Epidermal melanocyte (primary cell): ENCODE measurements at regions not wholly inside any gene's neighbourhood (a gene's known extent, or its start where the extent isn't known, plus 50 kb on each side); places are given as distances from the start of the nearest gene placed in this dataset.
"Not testable (repeated sequence)": the region's sequence is repeated elsewhere in the genome, so short reads cannot be mapped to it uniquely, and the experiment has no call there.

Source experiments
- DNase-seq: peaks from one replicate; pipeline ENCODE4 v3.0.0; 2011; ENCODE audit warnings: low spot score; ENCODE audit not compliant: insufficient read length

DNA sequence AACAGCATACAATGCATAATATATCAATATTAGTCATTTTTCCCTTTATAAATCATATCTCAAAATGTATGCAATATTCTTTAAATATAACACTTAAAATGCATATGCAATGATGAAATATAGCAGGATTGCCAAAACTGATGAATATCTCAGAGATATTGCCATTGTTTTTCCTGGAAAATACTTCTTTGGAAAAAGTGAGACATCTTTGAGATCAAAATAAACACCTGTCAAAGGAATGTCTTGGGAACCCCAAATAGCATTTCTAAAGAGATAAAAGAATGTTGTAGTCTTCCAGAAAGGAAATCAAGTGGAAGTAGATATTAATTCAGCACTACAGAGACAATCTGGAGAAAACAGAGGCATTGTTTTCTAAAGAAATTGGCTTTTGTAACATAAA is 457.8 kb upstream of the UBE2E2 start:
- DNase-seq = no peak

DNA sequence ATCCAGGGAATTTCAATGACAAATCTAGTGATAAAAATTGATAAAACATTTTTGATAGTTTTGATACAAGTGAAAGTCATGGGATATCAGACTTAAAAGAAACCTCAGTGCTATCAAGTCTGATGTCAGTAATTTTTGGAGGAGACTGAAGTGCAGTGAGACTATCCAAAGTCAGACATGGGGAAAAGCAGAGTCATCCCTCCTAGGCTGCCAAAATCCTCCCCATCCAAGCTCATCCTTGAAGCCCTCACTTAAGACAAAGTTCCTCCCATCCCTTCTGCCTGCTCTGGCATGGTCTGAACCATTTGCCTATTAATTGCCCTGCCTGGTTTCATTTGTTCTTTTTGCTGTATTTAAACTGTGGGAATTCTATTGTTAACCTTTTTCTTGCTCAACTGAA is 456.9 kb upstream of the UBE2E2 start:
- DNase-seq = no peak

DNA sequence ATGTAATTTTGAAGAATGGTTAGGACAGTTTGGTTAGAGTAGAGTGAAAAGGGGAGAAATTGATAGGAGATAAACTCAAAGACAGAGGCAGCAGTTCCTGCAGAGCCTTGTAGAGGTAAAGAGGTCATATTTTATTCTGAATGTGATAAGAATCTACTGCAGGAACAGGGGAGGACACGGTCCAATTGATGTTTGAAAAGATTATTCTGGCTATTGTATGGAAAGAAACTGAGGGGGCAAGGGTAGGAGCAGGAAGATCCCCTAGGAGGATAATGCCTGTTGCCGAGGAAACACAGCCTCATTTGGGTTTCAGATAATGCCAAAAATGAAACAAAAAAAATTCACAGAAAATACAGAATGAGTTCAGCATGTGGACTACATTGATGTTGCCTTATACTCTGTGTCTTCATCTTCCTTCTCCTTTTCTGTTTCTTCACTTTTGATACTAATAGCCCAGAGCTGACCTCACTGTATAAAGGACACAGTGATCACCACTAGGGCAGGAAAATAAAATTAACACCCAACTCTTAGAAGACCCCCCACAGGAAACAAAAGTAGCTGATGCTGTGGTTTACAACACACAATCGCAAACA is 454.6 kb upstream of the UBE2E2 start:
- DNase-seq = no peak

DNA sequence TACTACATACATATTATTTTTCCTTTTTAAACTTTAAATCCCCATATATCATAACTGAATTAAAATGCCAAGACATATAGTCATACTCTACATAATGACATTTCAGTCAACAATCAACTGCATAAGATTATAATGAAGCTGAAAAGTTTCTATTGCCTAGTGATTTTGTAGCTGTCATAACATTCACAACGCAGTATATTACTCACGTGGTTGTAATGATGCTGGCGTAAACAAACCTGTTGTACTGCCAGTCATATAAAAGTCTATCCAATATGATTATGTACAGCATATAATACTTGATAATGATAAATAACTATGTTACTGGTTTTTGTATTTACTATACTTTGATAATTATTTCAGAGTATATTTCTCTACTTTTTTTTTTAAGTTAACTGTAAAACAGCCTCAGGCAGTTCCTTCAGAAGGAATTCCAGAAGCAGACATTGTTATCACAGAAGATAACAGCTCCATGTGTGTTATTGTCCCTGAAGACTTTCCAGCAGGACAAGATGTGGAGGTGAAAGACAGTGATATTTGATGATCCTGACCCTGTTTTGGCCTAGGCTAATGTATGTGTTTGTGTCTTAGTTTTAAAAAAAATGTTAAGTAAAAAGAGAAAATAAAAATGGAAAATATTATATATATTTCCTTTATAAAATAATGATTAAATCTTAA is 443.4 kb upstream of the UBE2E2 start:
- DNase-seq = no peak

DNA sequence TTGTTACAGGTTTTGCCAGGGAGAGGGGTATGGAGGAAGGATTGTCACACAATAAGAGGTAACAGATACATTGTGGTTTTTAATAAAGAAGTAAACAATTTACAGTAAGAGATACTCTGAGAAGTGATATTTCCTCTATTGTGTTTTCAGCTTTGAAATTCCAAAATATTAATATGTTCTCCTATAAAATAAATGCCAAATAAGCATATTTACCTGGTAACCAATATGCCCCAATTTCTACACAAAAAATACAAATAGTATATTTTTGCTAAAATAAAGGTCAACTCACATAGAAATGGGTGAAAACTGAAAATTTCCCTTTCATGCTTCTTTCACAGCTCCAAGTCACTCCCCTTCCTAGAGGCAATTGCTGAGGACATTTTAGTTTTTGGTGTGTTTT is 437.4 kb upstream of the UBE2E2 start:
- DNase-seq = no peak

DNA sequence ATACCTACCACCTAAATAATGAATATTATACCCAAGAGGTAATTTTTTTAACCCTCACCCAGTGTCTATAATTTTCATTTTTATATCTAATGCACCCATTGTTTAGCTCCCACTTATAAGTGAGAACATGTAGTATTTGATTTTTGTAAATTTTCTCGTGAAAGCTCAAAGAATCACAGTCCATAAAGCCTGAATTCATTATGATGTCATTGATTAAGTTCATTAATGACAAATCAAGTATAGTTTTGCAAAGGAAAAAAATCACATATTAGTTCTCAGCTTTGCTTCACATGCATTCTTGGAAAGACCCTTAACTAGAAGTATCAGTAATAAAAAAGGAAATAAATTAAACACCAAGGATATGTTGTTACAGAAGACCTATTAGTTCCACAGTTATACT is 425.3 kb upstream of the UBE2E2 start:
- no peak for DNase-seq

DNA sequence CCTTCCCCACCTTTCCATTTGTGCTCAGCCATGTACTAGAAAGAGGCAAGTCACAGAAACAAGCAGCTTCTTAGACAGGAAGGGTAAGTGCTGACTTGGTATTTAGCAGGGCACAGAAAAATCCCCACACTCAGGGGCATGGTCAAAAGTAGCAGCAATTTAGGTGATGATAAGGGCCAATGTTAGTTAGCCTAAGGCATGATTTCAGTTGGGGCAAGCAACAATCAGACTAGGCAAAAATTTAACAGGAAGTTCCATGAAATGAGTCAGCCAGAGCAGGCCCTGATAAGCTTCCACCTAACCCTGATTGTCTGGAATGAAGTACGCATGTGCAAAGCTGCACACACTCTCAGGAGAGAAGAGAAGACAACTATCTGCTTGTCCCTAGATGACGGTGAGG is 423.4 kb upstream of the UBE2E2 start:
- DNase-seq = no peak

DNA sequence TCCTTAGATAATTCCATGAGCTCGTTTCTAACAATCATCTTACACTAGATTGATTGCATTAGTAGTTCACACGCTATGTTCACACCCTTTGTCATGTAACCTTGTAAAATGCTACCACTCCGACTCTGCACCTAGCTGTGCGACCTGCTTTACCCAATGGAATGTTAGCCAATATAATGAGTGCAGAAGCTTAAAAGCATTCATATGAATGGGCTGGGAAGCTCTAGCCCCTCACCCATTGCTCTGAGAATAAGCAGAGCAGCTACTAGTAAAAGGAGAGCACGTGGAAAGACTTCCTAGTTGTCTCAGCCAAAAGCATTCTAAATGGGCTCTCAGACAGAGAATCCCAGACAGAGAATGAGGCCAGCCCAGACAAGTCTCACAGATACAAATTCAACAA is 410.6 kb upstream of the UBE2E2 start:
- no peak for DNase-seq

DNA sequence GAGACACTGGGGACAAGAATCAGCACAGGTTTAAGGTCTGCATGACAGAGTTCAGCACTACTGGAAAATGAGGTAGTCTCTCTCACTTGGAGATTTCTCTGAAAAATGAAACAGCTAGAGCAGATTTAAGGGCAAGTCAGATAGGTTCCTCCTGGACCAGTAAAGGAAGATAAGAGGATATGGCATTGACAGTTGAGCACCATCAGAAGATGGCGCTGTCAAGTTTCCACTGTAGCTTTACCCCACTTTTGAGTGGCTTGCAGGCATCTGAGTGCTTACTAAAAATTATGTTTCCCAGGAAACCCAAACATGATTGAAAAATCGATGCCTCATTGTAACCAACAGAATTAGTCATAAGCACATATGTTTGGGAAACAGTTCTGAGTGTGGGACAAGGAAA is 407.2 kb upstream of the UBE2E2 start:
- DNase-seq = no peak

DNA sequence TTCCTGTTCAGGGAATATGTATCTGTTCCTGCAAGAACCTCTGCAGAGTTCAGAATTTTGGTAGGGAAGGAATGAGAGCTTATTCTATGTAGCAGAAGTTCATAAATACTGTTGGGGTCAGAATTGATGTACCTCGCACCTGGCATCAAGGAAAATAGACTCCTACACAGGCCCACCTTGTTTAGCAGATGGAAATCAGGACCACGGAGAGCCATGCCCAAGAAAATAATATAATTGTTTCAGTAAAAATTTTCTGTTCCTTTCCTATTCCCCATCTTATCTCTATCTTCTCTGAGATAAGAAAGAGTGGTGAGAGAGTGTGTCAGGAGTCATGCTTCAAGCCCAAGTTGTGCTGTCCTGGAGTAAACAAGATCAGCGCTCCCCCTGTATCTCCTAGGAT is 404.7 kb upstream of the UBE2E2 start:
- DNase-seq = no peak

DNA sequence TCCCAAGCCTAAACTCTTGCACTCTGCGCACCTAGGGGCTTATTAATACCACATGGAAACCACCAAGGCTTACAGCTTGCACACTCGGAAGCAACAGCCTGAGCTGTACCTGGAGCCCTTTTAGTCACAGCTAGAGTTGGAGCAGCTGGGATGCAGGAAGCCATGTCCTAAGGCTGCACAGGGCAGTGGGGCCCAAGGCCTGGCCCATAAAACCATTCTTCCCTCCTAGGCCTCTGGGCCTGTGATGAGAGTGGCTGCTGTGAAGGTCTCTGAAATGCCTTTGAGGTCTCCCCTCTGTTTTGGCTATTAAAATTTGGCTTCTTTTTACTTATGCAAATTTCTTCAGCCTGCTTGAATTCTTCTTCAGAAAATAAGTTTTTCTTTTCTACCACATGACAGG is 383.9 kb upstream of the UBE2E2 start:
- no peak for DNase-seq

DNA sequence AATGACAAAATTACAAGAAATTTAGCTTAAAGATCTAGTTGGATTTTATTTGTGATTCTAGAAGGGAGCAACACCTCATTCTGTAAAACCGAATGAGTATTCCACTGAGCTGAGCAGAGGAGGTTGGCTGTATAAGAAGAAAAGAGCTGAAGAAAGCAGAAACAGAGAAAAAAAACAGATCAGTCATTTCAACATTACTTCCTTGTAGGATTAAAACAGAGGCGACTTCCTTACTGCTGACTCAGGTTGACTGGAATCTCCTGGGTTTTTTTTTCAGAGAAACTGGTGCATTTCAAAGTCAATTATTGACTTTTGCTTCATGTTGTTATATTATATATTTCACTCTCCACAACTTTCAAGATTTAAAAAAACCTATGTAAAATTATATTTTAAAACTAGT is 368.1 kb upstream of the UBE2E2 start:
- no peak for DNase-seq

DNA sequence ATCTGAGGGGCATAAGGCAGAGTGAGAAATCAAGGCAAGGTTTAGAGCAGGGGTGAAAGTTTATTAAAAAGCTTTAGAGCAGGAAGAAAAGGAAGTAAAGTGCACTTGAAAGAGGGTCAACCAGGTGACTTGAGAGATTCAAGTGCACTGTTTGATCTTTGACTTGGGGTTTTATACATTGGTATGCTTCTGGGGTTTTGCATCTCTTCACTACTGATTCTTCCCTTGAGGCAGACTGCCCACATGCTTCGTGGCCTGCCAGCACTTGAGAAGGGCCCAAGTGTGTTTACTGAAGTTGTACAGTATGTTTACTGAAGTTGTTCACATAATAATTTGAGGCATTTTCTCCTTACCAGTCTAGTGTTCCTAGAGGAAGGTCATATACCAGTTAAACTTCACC is 367.0 kb upstream of the UBE2E2 start:
- DNase-seq = no peak

DNA sequence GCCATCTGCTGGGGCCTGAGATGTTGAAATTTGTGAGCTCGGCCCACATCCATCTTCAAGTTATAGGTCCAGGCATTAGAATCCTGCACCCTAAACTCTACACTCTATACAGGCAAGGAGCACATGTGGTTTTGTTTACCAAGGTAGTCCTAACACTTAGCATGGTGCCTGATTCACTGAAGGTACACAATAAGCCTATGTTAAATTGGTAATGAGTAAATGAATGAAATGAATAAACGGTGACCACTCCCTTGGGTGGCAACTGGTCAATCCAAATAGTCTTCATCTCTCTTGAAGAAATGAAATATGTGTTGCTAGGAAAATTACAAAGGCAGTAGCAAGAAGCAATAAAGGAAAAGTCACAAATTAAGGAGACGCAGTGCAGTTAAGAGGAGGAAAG is 359.3 kb upstream of the UBE2E2 start:
- no peak for DNase-seq

DNA sequence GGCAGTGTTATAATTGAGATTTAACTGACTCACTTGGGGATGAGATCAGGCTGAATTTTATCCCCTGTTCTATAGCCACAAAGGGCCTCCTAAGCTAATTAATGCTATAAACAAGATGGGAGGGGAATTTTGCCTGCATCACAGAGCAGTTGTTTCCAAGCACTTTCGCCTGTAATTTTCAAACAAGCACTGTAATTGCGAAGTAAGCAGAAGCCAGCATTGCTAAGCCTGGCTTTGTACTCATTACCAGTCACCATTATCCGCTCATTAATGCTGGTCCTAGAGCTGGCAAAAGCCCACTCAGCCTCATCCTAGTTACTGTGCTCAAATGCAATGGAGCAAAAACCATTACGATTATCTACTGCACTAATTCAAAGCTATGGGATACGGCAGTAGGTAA is 356.6 kb upstream of the UBE2E2 start:
- no peak for DNase-seq

DNA sequence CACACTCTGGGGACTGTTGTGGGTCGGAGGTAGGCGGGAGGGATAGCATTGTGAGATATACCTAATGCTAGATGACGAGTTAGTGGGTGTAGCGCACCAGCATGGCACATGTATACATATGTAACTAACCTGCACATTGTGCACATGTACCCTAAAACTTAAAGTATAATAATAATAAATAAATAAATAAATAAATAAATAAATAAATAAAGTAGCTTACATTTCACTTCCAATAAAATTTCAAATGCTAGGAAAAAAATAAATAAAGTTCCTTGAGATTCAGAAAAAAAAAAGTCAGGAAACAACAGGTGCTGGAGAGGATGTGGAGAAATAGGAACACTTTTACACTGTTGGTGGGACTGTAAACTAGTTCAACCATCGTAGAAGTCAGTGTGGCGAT is 353.5 kb upstream of the UBE2E2 start:
- not testable (repeated sequence) for DNase-seq

DNA sequence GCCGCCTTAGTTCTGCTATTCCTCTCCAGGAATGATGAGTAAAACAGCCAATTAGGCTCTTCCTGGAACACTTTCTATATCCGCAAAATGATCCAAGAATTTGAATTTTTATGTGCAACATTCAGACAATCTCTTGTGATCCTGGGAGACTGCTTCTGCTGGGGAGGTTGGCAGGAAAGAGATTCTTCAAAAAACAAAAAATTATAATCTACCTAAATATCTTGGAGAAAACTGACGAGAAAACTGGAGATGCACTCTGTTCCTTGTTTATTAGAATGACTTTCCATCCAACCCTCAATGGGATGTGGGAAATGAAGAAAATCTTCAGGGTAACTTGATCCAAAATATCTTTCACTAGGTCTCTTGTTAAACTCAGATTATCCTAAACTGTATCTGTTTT is 346.3 kb upstream of the UBE2E2 start:
- no peak for DNase-seq

DNA sequence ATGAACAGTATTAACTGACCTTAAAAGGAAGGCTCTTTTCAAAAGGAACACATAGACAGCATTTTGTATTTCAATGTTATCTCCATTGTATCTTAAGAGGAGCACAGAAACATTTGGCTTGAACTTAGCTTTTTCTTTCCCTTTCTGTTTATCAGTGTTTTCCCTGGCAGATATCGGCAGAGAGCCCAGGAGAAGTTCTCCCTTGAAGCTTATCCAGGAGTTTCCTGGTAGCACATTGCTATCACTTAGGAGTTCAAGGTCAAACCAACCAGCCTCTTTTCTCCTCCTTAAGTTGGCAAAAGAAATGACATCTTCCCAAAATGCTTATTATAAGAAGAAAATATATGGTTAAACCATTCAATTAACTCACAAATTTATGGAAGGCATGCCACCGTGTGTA is 344.6 kb upstream of the UBE2E2 start:
- no peak for DNase-seq

DNA sequence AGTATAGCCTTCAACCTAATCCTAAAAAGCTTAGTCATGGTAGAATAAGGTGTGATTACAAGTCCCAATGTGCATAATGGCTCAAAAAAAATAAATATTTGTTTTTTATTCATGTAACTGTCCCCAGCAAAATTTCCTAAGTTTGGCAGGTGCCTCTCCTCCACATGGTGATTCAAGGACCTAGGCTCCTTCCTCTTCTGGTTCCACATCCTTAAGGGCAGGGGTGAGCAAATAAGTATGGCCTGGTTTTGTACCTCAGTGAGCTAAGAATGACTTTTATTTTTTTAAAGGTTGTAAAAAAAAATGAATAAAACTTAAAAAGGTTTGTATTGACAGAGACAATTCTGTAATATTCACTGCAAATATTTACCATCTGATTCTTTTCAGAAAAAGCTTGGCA is 343.5 kb upstream of the UBE2E2 start:
- DNase-seq = no peak

DNA sequence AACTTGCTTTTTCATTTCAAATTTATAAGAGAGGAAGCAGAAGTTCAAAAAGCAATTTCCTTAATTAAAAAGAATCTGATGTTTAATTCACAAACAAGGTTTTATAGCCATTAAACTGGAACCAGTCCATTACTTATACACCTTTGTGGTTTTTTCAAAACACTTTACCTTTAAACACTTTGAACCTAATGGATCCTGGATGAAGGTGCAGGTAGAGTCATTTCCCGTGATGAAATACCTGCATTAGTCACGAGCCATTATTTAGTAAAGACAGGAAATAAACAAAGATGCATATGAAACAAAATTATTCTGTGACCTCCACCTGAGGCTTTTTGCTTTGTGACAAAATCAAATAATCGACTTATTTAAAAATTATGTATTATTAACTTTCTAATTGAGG is 341.7 kb upstream of the UBE2E2 start:
- no peak for DNase-seq

DNA sequence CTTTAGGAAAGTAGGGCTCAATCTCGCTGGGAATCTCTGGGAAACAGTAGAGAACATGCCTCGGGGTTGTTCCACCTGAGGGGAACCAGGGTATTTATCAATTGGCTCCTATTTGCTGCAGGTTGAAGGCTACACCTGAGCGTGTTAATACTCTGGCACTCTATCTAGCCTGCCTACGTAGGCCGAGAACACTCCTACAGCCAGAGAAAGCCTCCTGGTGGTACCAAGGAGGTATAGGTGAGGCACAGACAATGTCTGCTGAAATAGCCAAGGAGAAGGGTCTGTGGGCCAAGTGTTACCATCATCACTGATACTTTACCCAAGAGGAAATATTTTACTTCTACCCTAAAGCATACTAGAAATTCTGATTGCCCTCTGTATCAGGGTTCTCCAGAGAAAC is 341.0 kb upstream of the UBE2E2 start:
- no peak for DNase-seq

DNA sequence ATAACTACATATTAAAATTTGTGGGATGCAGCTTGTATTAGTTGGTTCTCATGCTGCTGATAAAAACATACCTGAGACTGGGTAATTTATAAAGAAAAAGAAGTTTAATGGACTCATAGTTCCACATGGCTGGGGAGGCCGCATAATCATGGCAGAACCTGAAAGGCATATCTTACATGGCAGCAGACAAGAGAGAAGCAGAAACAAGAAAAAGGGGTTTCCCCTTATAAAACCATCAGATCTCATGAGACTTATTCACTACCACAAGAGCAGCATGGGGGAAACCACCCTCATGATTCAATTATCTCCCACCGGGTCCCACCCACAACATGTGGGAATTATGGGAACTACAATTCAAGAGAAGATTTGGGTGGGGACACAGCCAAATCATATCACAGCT is 320.3 kb upstream of the UBE2E2 start:
- not testable (repeated sequence) for DNase-seq

DNA sequence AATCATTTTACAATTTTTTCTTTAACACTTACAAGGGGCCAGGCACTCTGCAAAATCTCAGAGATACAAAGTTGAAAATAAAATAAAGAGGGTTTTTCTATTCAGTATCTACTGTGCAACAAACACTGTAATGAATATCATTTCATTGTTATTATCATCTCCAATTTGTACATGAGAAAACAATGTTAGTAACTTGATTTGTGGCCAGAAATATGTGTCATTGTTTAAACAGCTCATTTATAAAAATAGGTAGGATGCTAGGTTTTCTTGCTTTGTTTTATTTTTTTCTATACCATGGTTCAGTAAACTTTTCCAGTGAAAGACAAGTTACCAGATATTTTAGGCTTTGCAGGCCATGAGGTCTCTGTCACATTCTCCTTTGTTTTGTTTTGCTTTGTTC is 318.1 kb upstream of the UBE2E2 start:
- no peak for DNase-seq
